ENCODE measurements at regions not wholly inside any gene's neighbourhood (a gene's known extent, or its start where the extent isn't known, plus 50 kb on each side); places are given as distances from the start of the nearest gene placed in this dataset.

- no peaks in the 10 kb centered on the region for H3K9me2 ChIP-seq (ENCODE audit: insufficient read depth, low read length)
- H4K20me1 ChIP-seq (ENCODE audit: insufficient read depth): no peaks in the 10 kb centered on the region
- H3K4me2 ChIP-seq (ENCODE audit: low read length): no peak overlapping the region
- no peak overlapping the region for H3K27ac ChIP-seq (ENCODE audit: low read length)
- no peak overlapping the region for H2AFZ ChIP-seq (ENCODE audit: low read depth, low read length)
- no peaks in the 10 kb centered on the region for H3K9me3 ChIP-seq (ENCODE audit: low read length)
- H3K4me3 ChIP-seq (ENCODE audit: low read length): no peak overlapping the region
- H3K36me3 ChIP-seq (ENCODE audit: insufficient read depth, low read length): no peaks in the 10 kb centered on the region
- H3K79me2 ChIP-seq (replicated peaks; ENCODE audit: insufficient read depth, low read length): no peaks in the 10 kb centered on the region
- no peaks in the 10 kb centered on the region for H3F3A ChIP-seq (ENCODE audit: insufficient read depth, low read length, poor library complexity, severe bottlenecking)
- H3K9ac ChIP-seq (ENCODE audit: low read length): no peak overlapping the region
- no peaks in the 10 kb centered on the region for H3K27me3 ChIP-seq (ENCODE audit: insufficient read depth, low read depth, low read length)
- TF ChIP-seq CTCF (IDR thresholded peaks at IDR 0.05; ENCODE audit: poor library complexity, severe bottlenecking) (no peak), RAD21 (conservative IDR thresholded peaks at IDR 0.05) (no peak), SMC3 (conservative IDR thresholded peaks at IDR 0.05; ENCODE audit: poor library complexity) (no peak), EZH2 (IDR thresholded peaks at IDR 0.05; ENCODE audit: borderline replicate concordance, insufficient read depth, low read length, poor library complexity, severe bottlenecking) (no peak), TAF1 (IDR thresholded peaks at IDR 0.05; ENCODE audit: low read depth) (no peak), REST (IDR thresholded peaks at IDR 0.05; ENCODE audit: borderline replicate concordance) (no peak), POLR2AphosphoS5 (IDR thresholded peaks at IDR 0.05) (no peak), EP300 (conservative IDR thresholded peaks at IDR 0.05; ENCODE audit: poor library complexity, severe bottlenecking) (no peak), MXI1 (conservative IDR thresholded peaks at IDR 0.05; ENCODE audit: poor library complexity, severe bottlenecking) (no peak)
Observed at GRCh38 chr10:131576341-131577177, 265.0 kb upstream of the TCERG1L start.

GRCh38 chr10:131577178-131577555, 265.6 kb upstream of the TCERG1L start:
- Histone ChIP-seq H3K4me2 (ENCODE audit: low read length) (no peak overlapping the region), H3K27me3 (ENCODE audit: insufficient read depth, low read depth, low read length) (no peaks in the 10 kb centered on the region), H3K9ac (ENCODE audit: low read length) (no peak overlapping the region), H3K27ac (ENCODE audit: low read length) (no peak overlapping the region), H3K4me3 (ENCODE audit: low read length) (no peak overlapping the region), H2AFZ (ENCODE audit: low read depth, low read length) (no peak overlapping the region), H3K9me3 (ENCODE audit: low read length) (no peaks in the 10 kb centered on the region), H3K9me2 (ENCODE audit: insufficient read depth, low read length) (no peaks in the 10 kb centered on the region), H4K20me1 (ENCODE audit: insufficient read depth) (no peaks in the 10 kb centered on the region), H3F3A (ENCODE audit: insufficient read depth, low read length, poor library complexity, severe bottlenecking) (no peaks in the 10 kb centered on the region), H3K36me3 (ENCODE audit: insufficient read depth, low read length) (no peaks in the 10 kb centered on the region), H3K79me2 (replicated peaks; ENCODE audit: insufficient read depth, low read length) (no peaks in the 10 kb centered on the region)
- TF ChIP-seq REST (IDR thresholded peaks at IDR 0.05; ENCODE audit: borderline replicate concordance): no peak
- TF ChIP-seq EP300 (conservative IDR thresholded peaks at IDR 0.05; ENCODE audit: poor library complexity, severe bottlenecking): no peak
- TF ChIP-seq SMC3 (conservative IDR thresholded peaks at IDR 0.05; ENCODE audit: poor library complexity): no peak
- no peak for TF ChIP-seq TAF1 (IDR thresholded peaks at IDR 0.05; ENCODE audit: low read depth)
- no peak for TF ChIP-seq POLR2AphosphoS5 (IDR thresholded peaks at IDR 0.05)
- no peak for TF ChIP-seq RAD21 (conservative IDR thresholded peaks at IDR 0.05)
- TF ChIP-seq MXI1 (conservative IDR thresholded peaks at IDR 0.05; ENCODE audit: poor library complexity, severe bottlenecking): no peak
- TF ChIP-seq CTCF (IDR thresholded peaks at IDR 0.05; ENCODE audit: poor library complexity, severe bottlenecking): no peak
- no peak for TF ChIP-seq EZH2 (IDR thresholded peaks at IDR 0.05; ENCODE audit: borderline replicate concordance, insufficient read depth, low read length, poor library complexity, severe bottlenecking)
